OCI-LY1 (cell line): ENCODE measurements at regions not wholly inside any gene's neighbourhood (a gene's known extent, or its start where the extent isn't known, plus 50 kb on each side); places are given as distances from the start of the nearest gene placed in this dataset.

ENCODE experiments used
- EZH2 ChIP-seq: fragments of 200-600 bp; sonication (generic), shearing (Covaris generic); IDR thresholded peaks from 2 replicates; pipeline ENCODE4 v1.8.0; 2017; ENCODE audit warnings: borderline replicate concordance, mixed run types, mild to moderate bottlenecking, antibody characterized with exemption, low read length, moderate library complexity, mixed read lengths
- TF ChIP-seq, protein P1 (sequence below): fragments of 200-600 bp; sonication (generic), shearing (Covaris generic); IDR thresholded peaks from 2 replicates; pipeline ENCODE4 v1.5.1; 2017; ENCODE audit warnings: mild to moderate bottlenecking, antibody characterized with exemption, low read length, moderate library complexity, mixed read lengths

GRCh38 chr4:126221717-126222340, 907.1 kb downstream of the FAT4 start:
- TF ChIP-seq, protein P1, sequence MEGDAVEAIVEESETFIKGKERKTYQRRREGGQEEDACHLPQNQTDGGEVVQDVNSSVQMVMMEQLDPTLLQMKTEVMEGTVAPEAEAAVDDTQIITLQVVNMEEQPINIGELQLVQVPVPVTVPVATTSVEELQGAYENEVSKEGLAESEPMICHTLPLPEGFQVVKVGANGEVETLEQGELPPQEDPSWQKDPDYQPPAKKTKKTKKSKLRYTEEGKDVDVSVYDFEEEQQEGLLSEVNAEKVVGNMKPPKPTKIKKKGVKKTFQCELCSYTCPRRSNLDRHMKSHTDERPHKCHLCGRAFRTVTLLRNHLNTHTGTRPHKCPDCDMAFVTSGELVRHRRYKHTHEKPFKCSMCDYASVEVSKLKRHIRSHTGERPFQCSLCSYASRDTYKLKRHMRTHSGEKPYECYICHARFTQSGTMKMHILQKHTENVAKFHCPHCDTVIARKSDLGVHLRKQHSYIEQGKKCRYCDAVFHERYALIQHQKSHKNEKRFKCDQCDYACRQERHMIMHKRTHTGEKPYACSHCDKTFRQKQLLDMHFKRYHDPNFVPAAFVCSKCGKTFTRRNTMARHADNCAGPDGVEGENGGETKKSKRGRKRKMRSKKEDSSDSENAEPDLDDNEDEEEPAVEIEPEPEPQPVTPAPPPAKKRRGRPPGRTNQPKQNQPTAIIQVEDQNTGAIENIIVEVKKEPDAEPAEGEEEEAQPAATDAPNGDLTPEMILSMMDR: no peak
- TF ChIP-seq EZH2: no peak
